IPS-15b (cell line): ENCODE measurements at regions not wholly inside any gene's neighbourhood (a gene's known extent, or its start where the extent isn't known, plus 50 kb on each side); places are given as distances from the start of the nearest gene placed in this dataset.

Experiments used
- H3K27me3 ChIP-seq: one replicate; pipeline ENCODE4 v1.6.1; 2013; ENCODE audit warnings: low read length; ENCODE audit not compliant: control insufficient read depth, insufficient read depth
- H3K36me3 ChIP-seq: one replicate; pipeline ENCODE4 v1.6.1; 2013; ENCODE audit warnings: low read length; ENCODE audit not compliant: control insufficient read depth, insufficient read depth
- H3K4me1 ChIP-seq: one replicate; pipeline ENCODE4 v1.6.1; 2013; ENCODE audit warnings: mild to moderate bottlenecking, low read length; ENCODE audit not compliant: control insufficient read depth, insufficient read depth
- H3K4me3 ChIP-seq: one replicate; pipeline ENCODE4 v1.5.1; 2013; ENCODE audit warnings: low read depth, low read length
- H3K9ac ChIP-seq: one replicate; pipeline ENCODE4 v1.6.1; 2013; ENCODE audit warnings: low read depth, mild to moderate bottlenecking, low read length
- H3K9me3 ChIP-seq: one replicate; pipeline ENCODE4 v1.6.1; 2013; ENCODE audit warnings: mild to moderate bottlenecking, low read length; ENCODE audit not compliant: control insufficient read depth, insufficient read depth

GRCh38 chr16:62940569-62940968 is 904.3 kb upstream of the CDH8 start:
- no peaks in the 10 kb centered on the region for H3K27me3 ChIP-seq
- no peaks in the 10 kb centered on the region for H3K4me1 ChIP-seq
- no peaks in the 10 kb centered on the region for H3K36me3 ChIP-seq
- no peaks in the 10 kb centered on the region for H3K9me3 ChIP-seq
- H3K4me3 ChIP-seq, result no peak overlapping the region
- no peak overlapping the region for H3K9ac ChIP-seq

- Histone ChIP-seq H3K9ac (no peak overlapping the region), H3K4me1 (no peaks in the 10 kb centered on the region), H3K4me3 (no peak overlapping the region), H3K27me3 (no peaks in the 10 kb centered on the region), H3K9me3 (no peaks in the 10 kb centered on the region), H3K36me3 (no peaks in the 10 kb centered on the region)
Measured at GRCh38 chr16:62939687-62940086, 903.4 kb upstream of the CDH8 start.

DNA sequence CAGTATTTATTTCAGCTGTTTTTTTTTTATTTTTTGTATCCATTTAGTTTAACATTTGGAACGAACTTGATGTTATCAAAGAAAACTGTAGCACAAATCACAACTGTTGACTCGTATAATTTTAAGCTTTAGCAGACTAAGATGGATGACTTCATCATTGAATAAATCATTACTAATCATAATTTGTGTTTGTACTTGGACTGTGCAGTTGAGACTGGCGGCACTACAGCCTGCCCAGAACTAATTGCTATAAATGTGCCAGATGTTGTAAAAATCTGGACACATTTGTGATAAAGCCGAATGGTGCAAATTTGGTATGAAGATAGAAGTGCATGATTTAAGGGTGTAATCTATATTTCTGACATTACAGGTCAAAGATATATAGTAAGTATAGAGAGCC is 897.7 kb upstream of the CDH8 start:
- H3K4me3 ChIP-seq, result no peak overlapping the region
- no peak overlapping the region for H3K9ac ChIP-seq
- no peaks in the 10 kb centered on the region for H3K4me1 ChIP-seq
- H3K36me3 ChIP-seq, result no peaks in the 10 kb centered on the region
- no peaks in the 10 kb centered on the region for H3K9me3 ChIP-seq
- no peaks in the 10 kb centered on the region for H3K27me3 ChIP-seq

DNA sequence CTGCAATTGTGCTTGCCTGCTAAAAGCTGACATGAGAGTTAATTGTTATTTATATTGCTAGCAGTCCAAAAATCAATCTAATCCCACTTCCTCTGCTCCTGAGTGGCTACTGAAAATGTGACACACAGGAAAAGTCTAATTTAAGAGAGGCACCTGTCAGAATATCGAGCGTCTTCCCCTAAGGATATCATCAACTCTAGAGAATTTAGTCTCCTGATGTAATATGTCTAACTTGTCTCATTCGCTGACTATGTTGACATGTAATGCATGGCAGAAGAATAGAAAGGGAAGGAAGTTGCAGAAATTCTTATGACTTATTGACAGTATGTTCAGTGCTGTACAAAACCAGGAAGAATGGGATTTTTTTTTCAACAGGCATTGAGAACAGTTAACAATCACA is 893.4 kb upstream of the CDH8 start:
- Histone ChIP-seq H3K4me3 (no peak overlapping the region), H3K36me3 (no peaks in the 10 kb centered on the region), H3K27me3 (no peaks in the 10 kb centered on the region), H3K9ac (no peak overlapping the region), H3K4me1 (no peaks in the 10 kb centered on the region), H3K9me3 (no peaks in the 10 kb centered on the region)

DNA sequence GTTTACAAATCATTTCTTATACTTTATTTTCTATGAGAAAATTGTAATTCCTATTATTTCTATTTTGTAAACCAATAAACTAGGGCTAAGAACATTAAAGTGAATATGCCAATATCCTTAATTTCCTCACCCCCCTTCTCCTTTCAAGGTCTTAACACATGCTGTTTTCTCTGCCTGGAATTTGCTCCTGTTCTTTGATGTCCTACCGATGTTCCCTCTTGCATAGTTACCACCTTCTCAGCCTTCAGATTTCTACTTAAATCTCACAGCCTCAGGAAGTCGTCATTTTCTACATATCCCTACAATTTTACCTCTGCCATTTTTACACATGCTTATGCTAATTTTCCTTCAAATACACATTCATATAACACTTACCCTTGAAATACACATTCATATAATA is 890.9 kb upstream of the CDH8 start:
- no peaks in the 10 kb centered on the region for H3K4me1 ChIP-seq
- no peaks in the 10 kb centered on the region for H3K9me3 ChIP-seq
- H3K4me3 ChIP-seq, result no peak overlapping the region
- no peaks in the 10 kb centered on the region for H3K36me3 ChIP-seq
- no peak overlapping the region for H3K9ac ChIP-seq
- no peaks in the 10 kb centered on the region for H3K27me3 ChIP-seq

DNA sequence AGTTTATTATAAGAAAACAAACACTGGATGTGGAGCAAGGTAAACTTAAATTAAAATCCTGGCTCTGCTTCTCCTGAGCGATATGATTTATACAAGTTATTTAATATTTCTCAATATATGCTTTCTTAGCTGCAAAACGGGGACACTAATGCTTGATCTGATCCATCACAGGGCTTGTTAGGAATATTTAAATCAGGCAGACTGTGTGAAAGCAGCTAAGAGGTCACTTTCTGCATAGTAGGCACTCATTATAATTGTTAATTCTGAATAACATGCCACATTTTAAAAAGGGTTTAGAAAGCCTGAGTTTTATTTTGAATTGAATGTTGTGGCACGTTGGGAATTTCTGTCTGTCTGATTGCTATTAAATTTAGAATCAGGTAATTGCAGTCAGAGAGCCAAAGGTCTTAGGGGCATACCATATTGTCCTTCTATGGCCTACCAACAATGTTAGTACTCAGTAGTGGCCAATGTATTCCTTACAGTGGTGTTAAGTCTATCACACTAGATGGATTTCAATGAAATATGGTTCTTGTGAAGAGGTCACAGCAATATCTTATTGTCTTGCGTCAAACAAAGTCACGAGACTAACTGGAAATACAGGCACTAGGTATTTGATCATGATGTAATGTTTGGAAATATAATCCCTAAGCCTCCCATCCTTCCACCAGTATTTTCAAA is 890.0 kb upstream of the CDH8 start:
- Histone ChIP-seq H3K9me3 (no peaks in the 10 kb centered on the region), H3K36me3 (no peaks in the 10 kb centered on the region), H3K4me1 (no peaks in the 10 kb centered on the region), H3K27me3 (no peaks in the 10 kb centered on the region), H3K4me3 (no peak overlapping the region), H3K9ac (no peak overlapping the region)

DNA sequence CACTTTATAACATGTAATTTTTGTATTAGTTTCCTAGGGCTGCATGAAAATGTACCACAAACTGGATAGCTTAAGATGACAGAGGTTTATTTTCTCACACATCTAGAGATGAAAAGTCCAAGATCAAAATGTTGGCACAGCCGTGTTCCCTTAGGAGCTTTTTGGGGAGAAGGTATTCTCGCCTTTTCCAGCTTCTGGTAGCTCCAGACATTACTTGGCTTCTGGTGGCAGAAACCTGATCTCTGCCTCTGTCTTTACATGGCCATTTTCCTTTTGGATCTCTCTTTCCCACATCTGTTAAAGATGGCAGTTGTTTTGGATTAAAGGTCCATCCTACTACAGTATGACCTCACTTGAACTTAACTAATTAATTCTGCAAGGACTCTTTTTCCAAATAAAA is 885.7 kb upstream of the CDH8 start:
- Histone ChIP-seq H3K27me3 (no peaks in the 10 kb centered on the region), H3K9me3 (no peaks in the 10 kb centered on the region), H3K9ac (no peak overlapping the region), H3K36me3 (no peaks in the 10 kb centered on the region), H3K4me3 (no peak overlapping the region), H3K4me1 (no peaks in the 10 kb centered on the region)

DNA sequence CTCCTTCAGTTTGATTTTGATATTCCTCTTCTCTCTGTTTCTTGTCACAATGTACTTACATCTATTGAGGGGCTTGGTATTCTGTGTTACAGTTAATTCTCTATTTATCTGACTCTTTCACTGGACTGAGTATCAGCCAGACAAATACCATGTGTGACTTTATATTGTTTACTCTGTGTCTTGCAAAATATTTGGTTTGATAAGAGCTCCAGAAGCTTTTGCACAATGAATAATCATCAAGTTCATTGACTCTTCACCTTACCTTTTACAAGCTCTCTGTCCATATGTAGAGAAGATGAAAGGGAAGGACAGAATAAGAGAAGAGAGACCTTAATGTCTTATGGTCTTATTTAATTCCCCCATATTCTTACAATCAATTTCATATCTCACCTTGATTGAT is 877.7 kb upstream of the CDH8 start:
- Histone ChIP-seq H3K4me1 (no peaks in the 10 kb centered on the region), H3K36me3 (no peaks in the 10 kb centered on the region), H3K9me3 (no peaks in the 10 kb centered on the region), H3K9ac (no peak overlapping the region), H3K27me3 (no peaks in the 10 kb centered on the region), H3K4me3 (no peak overlapping the region)

DNA sequence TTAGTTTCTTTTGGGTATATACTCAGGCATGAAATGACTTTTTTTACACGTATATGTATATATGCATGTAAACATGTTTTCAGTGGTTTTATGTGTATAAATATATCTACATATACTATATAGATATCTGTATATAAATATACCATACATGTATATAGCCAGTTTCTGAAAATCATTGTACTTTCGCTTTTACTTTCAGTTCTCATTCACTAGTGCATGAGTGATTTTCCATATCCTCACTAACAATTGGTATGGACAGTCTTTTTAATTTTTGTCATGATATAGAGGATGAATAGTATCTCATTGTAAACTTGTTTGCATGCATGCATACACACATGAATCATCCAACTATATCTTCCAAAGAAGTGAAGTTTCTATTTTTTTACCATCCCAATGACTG is 877.1 kb upstream of the CDH8 start:
- no peaks in the 10 kb centered on the region for H3K4me1 ChIP-seq
- no peaks in the 10 kb centered on the region for H3K36me3 ChIP-seq
- H3K9ac ChIP-seq, result no peak overlapping the region
- no peak overlapping the region for H3K4me3 ChIP-seq
- H3K27me3 ChIP-seq, result no peaks in the 10 kb centered on the region
- H3K9me3 ChIP-seq, result no peaks in the 10 kb centered on the region

- Histone ChIP-seq H3K4me1 (no peaks in the 10 kb centered on the region), H3K27me3 (no peaks in the 10 kb centered on the region), H3K9ac (no peak overlapping the region), H3K4me3 (no peak overlapping the region), H3K36me3 (no peaks in the 10 kb centered on the region), H3K9me3 (no peaks in the 10 kb centered on the region)
Measured at GRCh38 chr16:62909597-62909996, 873.4 kb upstream of the CDH8 start.

DNA sequence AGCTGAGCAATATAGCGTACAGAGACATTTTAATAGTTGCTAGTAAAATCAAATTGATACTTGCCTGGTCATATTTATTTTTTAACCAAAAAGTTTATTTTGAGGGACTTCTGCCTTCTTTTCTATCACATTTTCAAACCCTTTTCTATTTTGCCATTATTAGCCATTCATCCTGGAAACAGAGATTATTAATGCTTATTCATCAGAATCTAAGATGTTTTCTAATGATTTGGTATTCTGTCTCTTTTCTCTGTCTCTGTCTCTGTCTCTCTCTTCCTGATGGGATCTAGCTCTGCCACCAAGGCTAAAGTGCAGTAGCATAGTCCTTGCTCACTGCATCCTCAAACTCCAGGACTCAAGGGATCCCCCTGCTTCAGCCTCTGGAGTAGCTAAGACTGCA is 871.3 kb upstream of the CDH8 start:
- Histone ChIP-seq H3K9me3 (no peaks in the 10 kb centered on the region), H3K4me1 (no peaks in the 10 kb centered on the region), H3K4me3 (no peak overlapping the region)

GRCh38 chr16:62903961-62904502 is 867.8 kb upstream of the CDH8 start:
- no peaks in the 10 kb centered on the region for H3K27me3 ChIP-seq
- H3K9ac ChIP-seq, result no peak overlapping the region
- no peaks in the 10 kb centered on the region for H3K36me3 ChIP-seq
- H3K4me3 ChIP-seq, result no peak overlapping the region
- H3K4me1 ChIP-seq, result no peaks in the 10 kb centered on the region
- H3K9me3 ChIP-seq, result no peaks in the 10 kb centered on the region

More for the DNA sequence above, 871.3 kb upstream of the CDH8 start:
- Histone ChIP-seq H3K36me3 (no peaks in the 10 kb centered on the region), H3K9ac (no peak overlapping the region), H3K27me3 (no peaks in the 10 kb centered on the region)
